Mammary epithelial cell (primary cell): ENCODE measurements at regions not wholly inside any gene's neighbourhood (a gene's known extent, or its start where the extent isn't known, plus 50 kb on each side); places are given as distances from the start of the nearest gene placed in this dataset.

Experiments
- CTCF ChIP-seq, 2 donors: IDR thresholded peaks in 1 of 2; conservative IDR thresholded peaks in 1 of 2; 2 replicates each; pipeline ENCODE4 v1.5.1; 2011 to 2012; ENCODE audit warnings: inconsistent platforms in 2 of 2, low read length in 2 of 2, mild to moderate bottlenecking in 2 of 2, control low read depth in 1 of 2, low read depth in 1 of 2; ENCODE audit not compliant: insufficient read depth in 1 of 2; ENCODE audit errors: extremely low read depth in 1 of 2
- EZH2 ChIP-seq: IDR thresholded peaks from 2 replicates; pipeline ENCODE4 v1.6.1; 2012; ENCODE audit warnings: low read length, inconsistent platforms, borderline replicate concordance

- TF ChIP-seq EZH2 (no peak), CTCF (conservative IDR thresholded peaks at IDR 0.05 in 1 of 2, IDR thresholded peaks at IDR 0.05 in 1 of 2; ENCODE audit: extremely low read depth in 1 of 2, insufficient read depth in 1 of 2, low read depth in 1 of 2, low read length in 2 of 2) (no peak)
Measured at GRCh38 chr11:15821451-15821850, 534.9 kb downstream of the SOX6 start.
